SKM-1 (cell line): ENCODE measurements at regions not wholly inside any gene's neighbourhood (a gene's known extent, or its start where the extent isn't known, plus 50 kb on each side); places are given as distances from the start of the nearest gene placed in this dataset.
"Not testable (repeated sequence)": the region's sequence is repeated elsewhere in the genome, so short reads cannot be mapped to it uniquely, and the experiment has no call there.

ENCODE experiments used
- DNase-seq: peaks from one replicate; lab custom pipeline; 2025; ENCODE audit not compliant: unreplicated experiment; lab: John Stamatoyannopoulos, UW

- DNase-seq: no peak
These were observed 1611.4 kb upstream of the FLRT2 start for GRCh38 chr14:83918546-83918945.

GRCh38 chr14:83919675-83920074 is 1610.3 kb upstream of the FLRT2 start:
- not testable (repeated sequence) for DNase-seq

- DNase-seq: no peak
These were observed 1606.1 kb upstream of the FLRT2 start for GRCh38 chr14:83923842-83924241.

GRCh38 chr14:83924259-83924658 is 1605.7 kb upstream of the FLRT2 start:
- no peak for DNase-seq

- DNase-seq: no peak
These were observed 1589.7 kb upstream of the FLRT2 start for GRCh38 chr14:83940253-83940652.

- DNase-seq: no peak
These were observed 1571.6 kb upstream of the FLRT2 start for GRCh38 chr14:83958359-83958758.

GRCh38 chr14:83960832-83961512 is 1569.0 kb upstream of the FLRT2 start:
- no peak for DNase-seq

GRCh38 chr14:83969998-83970397 is 1559.9 kb upstream of the FLRT2 start:
- DNase-seq: no peak

- DNase-seq: no peak
These were observed 1557.3 kb upstream of the FLRT2 start for GRCh38 chr14:83972631-83973030.

- no peak for DNase-seq
These were observed 1555.2 kb upstream of the FLRT2 start for GRCh38 chr14:83974647-83975163.

- DNase-seq: no peak
These were observed 1554.5 kb upstream of the FLRT2 start for GRCh38 chr14:83975435-83975834.

GRCh38 chr14:83975841-83976770 is 1553.8 kb upstream of the FLRT2 start:
- DNase-seq: no peak

- no peak for DNase-seq
These were observed 1552.4 kb upstream of the FLRT2 start for GRCh38 chr14:83977583-83977982.

GRCh38 chr14:83981676-83982258 is 1548.2 kb upstream of the FLRT2 start:
- not testable (repeated sequence) for DNase-seq

- DNase-seq: no peak
These were observed 1541.7 kb upstream of the FLRT2 start for GRCh38 chr14:83988275-83988674.

GRCh38 chr14:83991666-83992065 is 1538.3 kb upstream of the FLRT2 start:
- no peak for DNase-seq

- no peak for DNase-seq
These were observed 1537.1 kb upstream of the FLRT2 start for GRCh38 chr14:83992857-83993256.

- DNase-seq: no peak
These were observed 1536.4 kb upstream of the FLRT2 start for GRCh38 chr14:83993545-83993944.

- no peak for DNase-seq
These were observed 1535.9 kb upstream of the FLRT2 start for GRCh38 chr14:83994020-83994419.

- DNase-seq: no peak
These were observed 1528.9 kb upstream of the FLRT2 start for GRCh38 chr14:84001023-84001422.

- DNase-seq: no peak
These were observed 1526.6 kb upstream of the FLRT2 start for GRCh38 chr14:84003346-84003745.
